Nephron (organoid): ENCODE measurements at regions not wholly inside any gene's neighbourhood (a gene's known extent, or its start where the extent isn't known, plus 50 kb on each side); places are given as distances from the start of the nearest gene placed in this dataset.

ENCODE experiments used
- H3K27ac Mint-ChIP-seq, 3 experiments: 2 replicates each; pipeline ENCODE4 v1.8.0; 2020; ENCODE audit warnings: mixed read lengths in 3 of 3, mild to moderate bottlenecking in 2 of 3, moderate library complexity in 1 of 3
- H3K27me3 Mint-ChIP-seq: 2 replicates; pipeline ENCODE4 v1.8.0; 2021; ENCODE audit warnings: low read depth, mild to moderate bottlenecking, moderate library complexity, mixed read lengths
- H3K36me3 Mint-ChIP-seq: 2 replicates; pipeline ENCODE4 v1.8.0; 2020; ENCODE audit warnings: low read depth, mixed read lengths
- H3K4me1 Mint-ChIP-seq: 2 replicates; pipeline ENCODE4 v1.8.0; 2020; ENCODE audit warnings: mixed read lengths
- H3K4me3 Mint-ChIP-seq, 3 experiments: 2 replicates each; pipeline ENCODE4 v1.8.0; 2020; ENCODE audit warnings: mild to moderate bottlenecking in 3 of 3, mixed read lengths in 3 of 3, moderate library complexity in 2 of 3
- H3K9me3 Mint-ChIP-seq: 2 replicates; pipeline ENCODE4 v1.8.0; 2020; ENCODE audit warnings: mixed read lengths
- TF ChIP-seq, protein P1 (sequence below), 3 experiments: fragments of 200-600 bp; sonication (generic); IDR thresholded peaks; one replicate each; pipeline ENCODE4 v1.5.0; 2021; ENCODE audit warnings: antibody characterized with exemption in 3 of 3; ENCODE audit not compliant: unreplicated experiment in 3 of 3

DNA sequence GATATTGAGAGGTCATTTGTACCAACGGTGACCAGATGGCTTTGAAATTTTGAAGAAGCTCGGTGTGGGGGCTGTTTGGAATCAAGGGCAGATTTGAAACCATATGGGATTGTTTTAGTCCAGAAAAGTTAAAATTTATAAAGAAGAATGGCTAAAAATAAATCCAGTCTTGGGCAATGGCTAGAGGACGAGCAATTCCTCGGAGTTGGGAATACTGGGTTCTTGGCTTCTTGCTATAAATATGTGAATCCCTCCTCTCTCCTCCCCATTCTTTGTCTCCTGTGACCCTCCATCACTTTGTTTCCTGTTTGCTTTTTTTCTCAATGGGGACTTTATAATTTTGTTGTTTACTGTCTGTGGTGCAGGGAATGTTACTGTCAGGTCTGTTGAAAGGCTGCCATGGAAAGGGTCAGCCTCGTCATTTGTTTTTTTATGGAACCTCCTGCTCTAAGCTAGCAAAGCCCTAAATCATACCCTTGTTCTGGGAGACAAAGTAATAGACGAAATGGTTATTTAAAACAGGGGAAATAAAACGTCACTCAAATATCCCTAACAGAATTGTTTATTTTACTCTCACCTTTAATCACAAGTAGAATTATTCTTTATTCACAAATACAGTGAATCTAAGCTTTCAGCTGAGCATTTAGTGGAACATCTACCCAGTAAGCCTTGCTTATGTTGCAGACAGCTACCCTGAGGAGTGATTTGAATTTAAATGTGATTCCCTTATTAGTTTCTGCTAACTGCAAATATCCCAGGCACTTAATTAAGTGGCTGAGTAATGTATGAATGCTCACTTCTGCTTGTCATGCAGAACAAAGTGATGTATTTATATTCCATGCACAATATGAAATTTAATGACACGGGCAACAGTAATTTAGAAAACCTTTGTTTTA, 273.1 kb upstream of the NOVA1 start:
- TF ChIP-seq, protein P1, sequence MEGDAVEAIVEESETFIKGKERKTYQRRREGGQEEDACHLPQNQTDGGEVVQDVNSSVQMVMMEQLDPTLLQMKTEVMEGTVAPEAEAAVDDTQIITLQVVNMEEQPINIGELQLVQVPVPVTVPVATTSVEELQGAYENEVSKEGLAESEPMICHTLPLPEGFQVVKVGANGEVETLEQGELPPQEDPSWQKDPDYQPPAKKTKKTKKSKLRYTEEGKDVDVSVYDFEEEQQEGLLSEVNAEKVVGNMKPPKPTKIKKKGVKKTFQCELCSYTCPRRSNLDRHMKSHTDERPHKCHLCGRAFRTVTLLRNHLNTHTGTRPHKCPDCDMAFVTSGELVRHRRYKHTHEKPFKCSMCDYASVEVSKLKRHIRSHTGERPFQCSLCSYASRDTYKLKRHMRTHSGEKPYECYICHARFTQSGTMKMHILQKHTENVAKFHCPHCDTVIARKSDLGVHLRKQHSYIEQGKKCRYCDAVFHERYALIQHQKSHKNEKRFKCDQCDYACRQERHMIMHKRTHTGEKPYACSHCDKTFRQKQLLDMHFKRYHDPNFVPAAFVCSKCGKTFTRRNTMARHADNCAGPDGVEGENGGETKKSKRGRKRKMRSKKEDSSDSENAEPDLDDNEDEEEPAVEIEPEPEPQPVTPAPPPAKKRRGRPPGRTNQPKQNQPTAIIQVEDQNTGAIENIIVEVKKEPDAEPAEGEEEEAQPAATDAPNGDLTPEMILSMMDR (IDR thresholded peaks at IDR 0.05; ENCODE audit: unreplicated experiment in 3 of 3) = no peak
- Mint-ChIP-seq H3K4me3 (no peak overlapping the region), H3K4me1 (peaks cover 30% of the 10 kb centered on the region), H3K27ac (peak overlapping the region; percentile 22 to 86 (median 46)), H3K36me3 (no peaks in the 10 kb centered on the region), H3K9me3 (no peaks in the 10 kb centered on the region), H3K27me3 (no peaks in the 10 kb centered on the region)

DNA sequence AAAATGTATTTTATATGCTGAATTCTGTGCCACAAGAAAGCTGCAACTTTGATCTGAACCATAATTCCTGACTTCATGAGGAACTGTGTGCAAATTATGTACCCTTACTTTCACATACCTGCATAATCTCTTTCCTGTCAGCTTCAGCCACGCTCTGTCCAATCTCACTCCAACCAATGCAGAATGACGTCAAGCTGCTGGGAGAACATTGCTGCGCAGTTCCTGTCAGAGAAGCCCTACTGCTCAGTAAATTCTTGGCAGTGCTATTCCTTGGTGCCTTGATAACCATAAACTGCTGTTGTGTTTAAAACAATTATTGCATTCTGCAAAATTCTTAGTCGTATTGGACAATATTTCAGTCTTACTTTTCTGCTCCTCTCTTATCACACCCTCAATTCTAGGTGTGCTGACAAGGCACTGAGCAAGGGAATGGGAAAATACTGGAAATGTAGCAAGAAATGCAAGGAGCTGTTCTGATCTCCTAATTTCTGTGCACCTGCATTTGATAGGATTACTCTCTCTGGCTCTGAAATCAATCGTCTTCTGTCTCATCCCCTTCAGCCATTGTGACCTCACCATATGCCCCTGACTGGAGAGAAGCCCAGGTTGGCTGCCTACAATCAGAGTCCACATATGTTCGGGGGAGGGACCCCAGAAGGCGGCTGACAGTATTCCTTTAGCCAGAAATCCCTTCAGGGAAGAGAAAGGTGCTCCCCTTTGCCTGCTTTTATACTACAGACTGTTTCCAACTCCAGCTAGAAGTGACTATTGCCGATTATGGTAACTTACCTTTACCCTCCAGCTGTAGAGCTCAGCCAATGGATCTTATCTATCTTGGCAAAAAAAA, 274.9 kb upstream of the NOVA1 start:
- Mint-ChIP-seq H3K27ac (peak overlapping the region; percentile 4 to 18 (median 8)), H3K9me3 (no peaks in the 10 kb centered on the region), H3K27me3 (no peaks in the 10 kb centered on the region), H3K4me1 (peaks cover 26% of the 10 kb centered on the region), H3K4me3 (no peak overlapping the region), H3K36me3 (no peaks in the 10 kb centered on the region)
- TF ChIP-seq, protein P1 (IDR thresholded peaks at IDR 0.05; ENCODE audit: unreplicated experiment in 3 of 3) = no peak

DNA sequence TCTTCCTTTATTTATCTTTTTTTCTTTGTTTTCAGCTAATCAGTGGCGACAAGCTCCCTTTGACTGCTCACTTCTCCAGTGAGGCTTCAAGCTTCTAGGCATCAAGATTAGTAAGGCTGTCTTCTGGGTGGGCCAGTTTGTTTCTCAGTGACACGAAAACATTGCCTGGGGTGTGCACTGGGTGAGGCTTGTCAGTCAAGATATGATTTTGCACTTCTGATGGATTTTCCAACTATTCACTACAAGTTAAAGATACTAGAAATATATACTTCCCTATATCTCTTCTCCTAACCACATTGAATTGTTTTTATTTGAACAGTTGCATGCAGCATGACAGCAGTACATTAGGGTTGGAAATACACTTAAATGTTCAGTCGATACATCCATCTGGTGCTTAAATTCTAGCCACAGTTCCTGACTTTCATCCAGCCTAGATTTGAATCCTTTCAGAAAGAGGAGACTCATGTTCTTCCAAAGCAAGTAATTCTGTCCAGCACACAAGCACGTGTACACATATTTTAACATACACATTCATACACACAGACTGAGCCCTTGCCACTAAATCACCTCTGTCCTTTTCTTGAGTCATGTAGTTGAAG, 275.6 kb upstream of the NOVA1 start:
- H3K27ac Mint-ChIP-seq = peak overlapping the region in 1 of 3 experiments; percentile 4
- H3K4me3 Mint-ChIP-seq = no peak overlapping the region
- TF ChIP-seq, protein P1 (IDR thresholded peaks at IDR 0.05; ENCODE audit: unreplicated experiment in 3 of 3) = no peak
- no peaks in the 10 kb centered on the region for H3K27me3 Mint-ChIP-seq
- H3K36me3 Mint-ChIP-seq = no peaks in the 10 kb centered on the region
- H3K4me1 Mint-ChIP-seq = peaks cover 26% of the 10 kb centered on the region
- no peaks in the 10 kb centered on the region for H3K9me3 Mint-ChIP-seq

DNA sequence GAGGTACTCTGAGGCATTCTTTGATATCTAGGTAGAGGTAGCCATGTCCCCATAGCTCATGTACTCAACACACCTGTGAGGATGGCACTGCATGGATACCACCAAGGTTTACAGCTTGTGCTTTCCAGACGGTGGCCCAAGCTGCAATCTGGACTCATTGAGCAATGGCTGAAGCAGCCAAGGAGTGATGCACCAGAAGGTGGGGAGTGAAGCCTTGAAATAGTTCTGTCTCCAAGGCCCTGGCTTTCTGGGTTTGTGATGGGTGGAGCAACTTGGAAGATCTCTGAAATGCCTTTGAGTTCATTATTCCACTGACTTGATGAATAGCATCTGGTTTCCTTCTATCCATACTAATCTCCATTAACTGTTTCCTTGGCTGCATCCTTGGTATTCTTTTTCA, 290.0 kb upstream of the NOVA1 start:
- TF ChIP-seq, protein P1 (IDR thresholded peaks at IDR 0.05; ENCODE audit: unreplicated experiment in 3 of 3) = no peak
- H3K4me3 Mint-ChIP-seq = no peak overlapping the region
- peaks cover 19% of the 10 kb centered on the region for H3K9me3 Mint-ChIP-seq
- H3K27ac Mint-ChIP-seq = no peak overlapping the region
- H3K36me3 Mint-ChIP-seq = no peaks in the 10 kb centered on the region
- no peaks in the 10 kb centered on the region for H3K27me3 Mint-ChIP-seq
- H3K4me1 Mint-ChIP-seq = no peaks in the 10 kb centered on the region

DNA sequence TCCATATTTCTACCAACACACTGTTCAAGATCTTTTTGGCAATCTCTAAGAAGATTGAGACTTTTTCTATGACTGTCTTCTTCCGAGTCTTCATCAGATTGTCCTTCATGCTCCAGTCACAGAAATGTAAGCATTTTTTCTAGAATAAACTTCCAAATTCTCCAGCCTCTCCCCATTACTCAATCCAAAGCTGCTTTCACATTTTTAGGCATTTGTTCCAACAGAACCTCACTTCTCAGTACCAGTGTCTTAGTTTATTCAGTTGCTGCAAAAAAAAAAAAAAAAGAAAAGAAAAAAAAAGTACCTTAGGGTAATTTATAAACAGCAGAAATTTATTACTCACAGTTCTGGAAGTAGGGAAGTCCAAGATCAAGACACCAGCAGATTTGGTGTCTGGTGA, 290.8 kb upstream of the NOVA1 start:
- H3K9me3 Mint-ChIP-seq = peaks cover 16% of the 10 kb centered on the region
- H3K27me3 Mint-ChIP-seq = no peaks in the 10 kb centered on the region

More for the DNA sequence above, 290.8 kb upstream of the NOVA1 start:
- no peak overlapping the region for H3K4me3 Mint-ChIP-seq
- H3K36me3 Mint-ChIP-seq = no peaks in the 10 kb centered on the region
- H3K27ac Mint-ChIP-seq = no peak overlapping the region
- TF ChIP-seq, protein P1 (IDR thresholded peaks at IDR 0.05; ENCODE audit: unreplicated experiment in 3 of 3) = no peak
- no peaks in the 10 kb centered on the region for H3K4me1 Mint-ChIP-seq
